CD4-positive, CD25-positive, alpha-beta regulatory T cell (primary cell): ENCODE measurements at regions not wholly inside any gene's neighbourhood (a gene's known extent, or its start where the extent isn't known, plus 50 kb on each side); places are given as distances from the start of the nearest gene placed in this dataset.

Experiments
- ATAC-seq, 2 donors: fragments of 150-1000 bp; cut with Tn5 transposase; one replicate each; pipeline ENCODE4 v1.10.0; 2021; ENCODE audit warnings: low read depth in 2 of 2, moderate number of reproducible peaks in 2 of 2, moderate library complexity in 1 of 2
- DNase-seq, 3 donors: peaks; one replicate each; pipeline versions ENCODE4 v3.0.0 to v3.0.0-alpha.2; 2012 to 2022; ENCODE audit warnings: mixed read lengths in 1 of 3
- H3K27ac ChIP-seq: one replicate; pipeline ENCODE4 v1.7.0; 2013; ENCODE audit warnings: mild to moderate bottlenecking, low read length; ENCODE audit not compliant: insufficient read depth, poor library complexity, severe bottlenecking
- H3K27me3 ChIP-seq: one replicate; pipeline ENCODE4 v1.7.0; 2013; ENCODE audit warnings: low read length; ENCODE audit not compliant: control insufficient read depth, insufficient read depth
- H3K36me3 ChIP-seq: one replicate; pipeline ENCODE4 v1.7.0; 2013; ENCODE audit warnings: mild to moderate bottlenecking, low read length, moderate library complexity; ENCODE audit not compliant: control insufficient read depth, insufficient read depth
- H3K4me1 ChIP-seq: 2 replicates; pipeline ENCODE4 v1.7.0; 2013; ENCODE audit warnings: mild to moderate bottlenecking, low read length; ENCODE audit not compliant: insufficient read depth, control insufficient read depth, poor library complexity, severe bottlenecking
- H3K4me3 ChIP-seq: one replicate; pipeline ENCODE4 v1.7.0; 2013; ENCODE audit warnings: low read depth, mild to moderate bottlenecking, low read length, moderate library complexity
- H3K9me3 ChIP-seq, 2 experiments: 1 replicate in 1 of 2; 2 replicates in 1 of 2; pipeline ENCODE4 v1.7.0; 2013; ENCODE audit warnings: low read length in 2 of 2, mild to moderate bottlenecking in 1 of 2, moderate library complexity in 1 of 2; ENCODE audit not compliant: control insufficient read depth in 2 of 2
- H3K27ac Mint-ChIP-seq, 3 donors: one replicate each; pipeline ENCODE4 v1.8.0; 2020 to 2022; ENCODE audit warnings: mild to moderate bottlenecking in 3 of 3, mixed read lengths in 3 of 3, moderate library complexity in 2 of 3
- H3K27me3 Mint-ChIP-seq: one replicate; pipeline ENCODE4 v1.8.0; 2022; ENCODE audit warnings: mild to moderate bottlenecking, mixed read lengths
- H3K36me3 Mint-ChIP-seq: one replicate; pipeline ENCODE4 v1.8.0; 2020; ENCODE audit warnings: mixed read lengths
- H3K4me1 Mint-ChIP-seq, 4 donors: one replicate each; pipeline ENCODE4 v1.8.0; 2020 to 2022; ENCODE audit warnings: mixed read lengths in 4 of 4, mild to moderate bottlenecking in 1 of 4
- H3K4me3 Mint-ChIP-seq, 4 donors: one replicate each; pipeline ENCODE4 v1.8.0; 2020 to 2022; ENCODE audit warnings: mild to moderate bottlenecking in 4 of 4, mixed read lengths in 4 of 4, moderate library complexity in 3 of 4
- H3K9me3 Mint-ChIP-seq, 7 donors: one replicate each; pipeline ENCODE4 v1.8.0; 2020 to 2022; ENCODE audit warnings: mixed read lengths in 7 of 7, mild to moderate bottlenecking in 3 of 7, moderate library complexity in 2 of 7

DNA sequence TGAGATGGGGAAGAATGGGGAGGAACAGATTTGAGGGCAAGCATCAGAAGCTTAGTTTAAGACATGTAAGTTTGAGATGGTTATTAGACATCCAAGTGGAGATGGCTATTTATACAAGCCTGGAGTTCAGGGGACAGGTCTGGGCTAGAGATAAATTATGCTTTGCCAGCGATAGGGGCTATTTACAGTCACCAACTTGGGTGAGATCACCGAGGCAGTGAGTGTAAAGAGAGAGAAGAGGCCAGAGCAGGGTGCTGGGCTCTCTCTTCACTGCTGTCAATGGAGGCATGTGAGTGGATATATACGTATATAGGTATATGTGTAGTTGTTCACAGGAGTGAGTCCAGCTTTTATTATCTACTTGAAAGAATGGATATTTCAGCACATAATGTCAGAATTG, 81.0 kb downstream of the QPCT start:
- H3K4me1 ChIP-seq: no peaks in the 10 kb centered on the region
- Mint-ChIP-seq H3K4me1 (no peaks in the 10 kb centered on the region), H3K9me3 (peaks cover 0 to 3% (median 0%) of the 10 kb centered on the region in 7 donors), H3K27ac (peak overlapping the region in 1 of 3 donors; percentile 25), H3K27me3 (peaks cover 3% of the 10 kb centered on the region), H3K36me3 (no peaks in the 10 kb centered on the region), H3K4me3 (no peak overlapping the region)
- no peak overlapping the region for H3K27ac ChIP-seq
- DNase-seq (no peak), ATAC-seq (no peak)
- no peaks in the 10 kb centered on the region for H3K9me3 ChIP-seq
- H3K36me3 ChIP-seq: no peaks in the 10 kb centered on the region
- no peaks in the 10 kb centered on the region for H3K27me3 ChIP-seq
- H3K4me3 ChIP-seq: no peak overlapping the region

DNA sequence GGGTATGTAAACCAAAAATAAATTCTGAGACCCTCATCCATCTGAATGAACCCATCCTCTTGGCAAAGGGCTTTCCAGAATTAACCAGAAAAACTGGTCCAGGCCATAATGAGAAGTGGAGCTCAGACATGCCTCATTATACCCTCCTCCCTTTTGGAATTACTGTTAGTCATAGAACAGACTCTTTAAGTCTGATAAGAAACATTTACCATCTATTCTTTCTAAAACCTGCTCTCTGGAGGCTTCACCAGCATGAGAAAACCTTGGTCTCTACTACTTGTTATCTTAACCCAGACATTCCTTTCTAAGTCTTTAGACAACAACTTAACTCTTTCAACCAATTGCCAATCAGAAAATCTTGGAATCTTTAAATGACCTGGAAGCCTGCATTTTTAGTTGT, 82.8 kb downstream of the QPCT start:
- no peak overlapping the region for H3K4me3 ChIP-seq
- Mint-ChIP-seq H3K36me3 (no peaks in the 10 kb centered on the region), H3K27me3 (peaks cover 12% of the 10 kb centered on the region), H3K9me3 (peaks cover 0 to 4% (median 1%) of the 10 kb centered on the region in 7 donors), H3K27ac (no peak overlapping the region), H3K4me3 (no peak overlapping the region), H3K4me1 (no peaks in the 10 kb centered on the region)
- no peaks in the 10 kb centered on the region for H3K27me3 ChIP-seq
- no peak overlapping the region for H3K27ac ChIP-seq
- DNase-seq (no peak), ATAC-seq (no peak)
- H3K36me3 ChIP-seq: no peaks in the 10 kb centered on the region
- H3K9me3 ChIP-seq: no peaks in the 10 kb centered on the region
- H3K4me1 ChIP-seq: no peaks in the 10 kb centered on the region

DNA sequence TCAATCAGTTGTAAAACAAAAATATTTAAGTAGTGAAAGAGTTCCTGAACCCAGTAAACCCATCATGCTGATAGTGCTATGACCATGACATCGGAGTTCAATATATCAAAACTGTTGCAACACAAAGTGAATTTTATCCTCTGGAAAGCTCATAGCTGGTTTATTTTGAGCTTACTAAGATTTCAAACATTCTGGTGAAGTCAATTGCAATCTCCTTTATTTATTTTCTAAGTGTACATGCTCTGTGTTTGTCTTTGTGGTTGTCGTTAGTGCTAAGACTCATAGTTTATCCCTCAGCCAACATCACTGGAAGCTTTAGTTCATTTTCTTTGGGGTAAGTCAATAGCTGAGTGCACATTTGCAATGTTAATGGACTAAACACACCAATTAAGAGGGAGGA, 91.9 kb downstream of the QPCT start:
- H3K27ac Mint-ChIP-seq: no peak overlapping the region
- Histone ChIP-seq H3K4me3 (no peak overlapping the region), H3K4me1 (no peaks in the 10 kb centered on the region), H3K9me3 (no peaks in the 10 kb centered on the region), H3K27ac (no peak overlapping the region), H3K36me3 (no peaks in the 10 kb centered on the region), H3K27me3 (peaks cover 13% of the 10 kb centered on the region)
- peaks cover 0 to 7% (median 1%) of the 10 kb centered on the region in 7 donors for H3K9me3 Mint-ChIP-seq
- no peak overlapping the region for H3K4me3 Mint-ChIP-seq
- ATAC-seq (no peak), DNase-seq (no peak)
- peaks cover 30% of the 10 kb centered on the region for H3K27me3 Mint-ChIP-seq
- H3K36me3 Mint-ChIP-seq: no peaks in the 10 kb centered on the region
- peaks cover 0 to 3% (median 0%) of the 10 kb centered on the region in 4 donors for H3K4me1 Mint-ChIP-seq

- Histone ChIP-seq H3K36me3 (no peaks in the 10 kb centered on the region), H3K9me3 (no peaks in the 10 kb centered on the region), H3K27ac (no peak overlapping the region), H3K4me3 (no peak overlapping the region), H3K27me3 (peaks cover 18% of the 10 kb centered on the region), H3K4me1 (no peaks in the 10 kb centered on the region)
- Mint-ChIP-seq H3K4me3 (no peak overlapping the region), H3K4me1 (peaks cover 0 to 2% (median 0%) of the 10 kb centered on the region in 4 donors), H3K36me3 (no peaks in the 10 kb centered on the region), H3K9me3 (peaks cover 0 to 9% (median 2%) of the 10 kb centered on the region in 7 donors), H3K27me3 (peaks cover 27% of the 10 kb centered on the region), H3K27ac (no peak overlapping the region)
- no peak for DNase-seq
- no peak for ATAC-seq
These were observed 94.8 kb downstream of the QPCT start for GRCh38 chr2:37439131-37439642.

- no peak for ATAC-seq
- DNase-seq: no peak
- H3K27me3 Mint-ChIP-seq: peaks cover 40% of the 10 kb centered on the region
- H3K4me3 Mint-ChIP-seq: no peak overlapping the region
- Histone ChIP-seq H3K4me3 (no peak overlapping the region), H3K36me3 (no peaks in the 10 kb centered on the region), H3K27ac (no peak overlapping the region), H3K27me3 (peaks cover 19% of the 10 kb centered on the region), H3K4me1 (no peaks in the 10 kb centered on the region), H3K9me3 (no peaks in the 10 kb centered on the region)
- no peaks in the 10 kb centered on the region for H3K36me3 Mint-ChIP-seq
- H3K9me3 Mint-ChIP-seq: peaks cover 0 to 9% (median 2%) of the 10 kb centered on the region in 7 donors
- H3K27ac Mint-ChIP-seq: no peak overlapping the region
- H3K4me1 Mint-ChIP-seq: peaks cover 0 to 2% (median 0%) of the 10 kb centered on the region in 4 donors
These were observed 96.6 kb downstream of the QPCT start for GRCh38 chr2:37441055-37441454.

DNA sequence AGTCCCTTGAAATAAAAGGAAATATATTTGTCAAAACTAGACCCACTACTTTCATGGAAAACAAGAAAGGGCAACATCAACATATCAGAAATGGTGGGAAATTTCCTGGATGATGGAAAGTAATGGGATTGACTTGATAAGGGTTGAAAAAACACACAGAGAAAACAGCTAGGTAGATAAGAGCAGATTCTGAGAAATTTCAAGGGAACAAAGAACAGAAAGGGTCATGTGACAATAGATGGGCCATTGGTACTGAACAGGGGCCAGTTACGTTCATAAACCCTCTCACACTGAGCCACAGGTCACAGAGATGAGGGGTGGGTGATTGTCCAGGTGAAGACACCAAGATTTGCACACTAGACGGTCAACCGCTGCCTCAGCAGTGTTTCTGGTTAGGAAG, 98.7 kb downstream of the QPCT start:
- Histone ChIP-seq H3K36me3 (no peaks in the 10 kb centered on the region), H3K27me3 (peaks cover 17% of the 10 kb centered on the region), H3K9me3 (no peaks in the 10 kb centered on the region), H3K4me3 (no peak overlapping the region), H3K4me1 (no peaks in the 10 kb centered on the region), H3K27ac (no peak overlapping the region)
- Mint-ChIP-seq H3K27me3 (peaks cover 34% of the 10 kb centered on the region), H3K4me1 (peaks cover 0 to 2% (median 0%) of the 10 kb centered on the region in 4 donors), H3K4me3 (no peak overlapping the region), H3K27ac (no peak overlapping the region), H3K9me3 (peaks cover 0 to 9% (median 2%) of the 10 kb centered on the region in 7 donors), H3K36me3 (no peaks in the 10 kb centered on the region)
- no peak for ATAC-seq
- DNase-seq: no peak

GRCh38 chr2:37447446-37447845, 103.0 kb downstream of the QPCT start:
- Mint-ChIP-seq H3K27ac (peak overlapping the region in 1 of 3 donors; percentile 5), H3K27me3 (peaks cover 39% of the 10 kb centered on the region), H3K36me3 (no peaks in the 10 kb centered on the region), H3K4me3 (no peak overlapping the region), H3K4me1 (peaks cover 4 to 35% (median 13%) of the 10 kb centered on the region in 4 donors), H3K9me3 (peaks cover 0 to 6% (median 1%) of the 10 kb centered on the region in 7 donors)
- H3K9me3 ChIP-seq: no peaks in the 10 kb centered on the region
- no peak overlapping the region for H3K4me3 ChIP-seq
- no peaks in the 10 kb centered on the region for H3K36me3 ChIP-seq
- DNase-seq: no peak
- H3K4me1 ChIP-seq: peaks cover 8% of the 10 kb centered on the region
- no peak for ATAC-seq
- H3K27ac ChIP-seq: no peak overlapping the region
- peaks cover 13% of the 10 kb centered on the region for H3K27me3 ChIP-seq

- Mint-ChIP-seq H3K9me3 (peaks cover 0 to 4% (median 1%) of the 10 kb centered on the region in 7 donors), H3K27me3 (peaks cover 32% of the 10 kb centered on the region), H3K4me3 (no peak overlapping the region), H3K4me1 (peaks cover 5 to 45% (median 20%) of the 10 kb centered on the region in 4 donors), H3K36me3 (no peaks in the 10 kb centered on the region), H3K27ac (peak overlapping the region in 1 of 3 donors; percentile 36)
- H3K4me3 ChIP-seq: no peak overlapping the region
- H3K27ac ChIP-seq: no peak overlapping the region
- ATAC-seq (no peak), DNase-seq (no peak)
- peaks cover 9% of the 10 kb centered on the region for H3K27me3 ChIP-seq
- no peaks in the 10 kb centered on the region for H3K36me3 ChIP-seq
- H3K9me3 ChIP-seq: no peaks in the 10 kb centered on the region
- peaks cover 19% of the 10 kb centered on the region for H3K4me1 ChIP-seq
These were observed 104.1 kb downstream of the QPCT start for GRCh38 chr2:37448342-37449120.
